Transverse colon (tissue), 3 donors: ENCODE measurements at regions not wholly inside any gene's neighbourhood (a gene's known extent, or its start where the extent isn't known, plus 50 kb on each side); places are given as distances from the start of the nearest gene placed in this dataset.

ENCODE experiments used
- EP300 ChIP-seq: sonication (generic); formaldehyde crosslinking; IDR thresholded peaks from one replicate; pipeline ENCODE4 v1.6.1; 2017; ENCODE audit warnings: antibody characterized with exemption, low read depth
- POLR2A ChIP-seq: fragments of 450-650 bp; IDR thresholded peaks from one replicate; pipeline ENCODE4 v1.6.1; 2016; ENCODE audit warnings: antibody characterized with exemption, mild to moderate bottlenecking, moderate library complexity
- TF ChIP-seq, protein P1 (sequence below), 5 experiments: fragments of 200-600 bp in 3 of 5; fragments of 450-650 bp in 2 of 5; sonication (generic) in 3 of 5; IDR thresholded peaks; 1 replicate in 2 of 5; 2 replicates in 3 of 5; pipeline ENCODE4 v1.5.1; 2016 to 2017; ENCODE audit warnings: antibody characterized with exemption in 5 of 5, inconsistent platforms in 3 of 5, mild to moderate bottlenecking in 2 of 5, moderate library complexity in 1 of 5

DNA sequence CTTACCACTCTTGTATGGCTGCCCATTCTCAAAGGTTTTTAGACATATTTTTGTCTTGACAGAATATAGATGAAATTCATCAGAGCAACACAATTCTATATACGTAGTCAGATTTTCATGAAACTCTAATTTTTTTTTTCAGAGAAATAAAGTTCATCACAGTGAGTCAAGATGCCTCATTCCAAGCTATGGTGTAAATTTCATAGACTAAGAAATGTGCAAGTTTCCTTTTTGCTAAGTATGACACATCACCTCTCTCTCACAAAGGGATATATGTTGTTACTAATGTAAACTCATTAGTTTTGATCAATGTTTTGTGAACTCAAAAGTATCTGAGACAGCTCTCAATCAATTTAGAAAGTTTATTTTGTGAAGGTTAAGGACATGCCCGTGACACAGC lies 60.4 kb upstream of the ATXN3L start:
- TF ChIP-seq, protein P1, sequence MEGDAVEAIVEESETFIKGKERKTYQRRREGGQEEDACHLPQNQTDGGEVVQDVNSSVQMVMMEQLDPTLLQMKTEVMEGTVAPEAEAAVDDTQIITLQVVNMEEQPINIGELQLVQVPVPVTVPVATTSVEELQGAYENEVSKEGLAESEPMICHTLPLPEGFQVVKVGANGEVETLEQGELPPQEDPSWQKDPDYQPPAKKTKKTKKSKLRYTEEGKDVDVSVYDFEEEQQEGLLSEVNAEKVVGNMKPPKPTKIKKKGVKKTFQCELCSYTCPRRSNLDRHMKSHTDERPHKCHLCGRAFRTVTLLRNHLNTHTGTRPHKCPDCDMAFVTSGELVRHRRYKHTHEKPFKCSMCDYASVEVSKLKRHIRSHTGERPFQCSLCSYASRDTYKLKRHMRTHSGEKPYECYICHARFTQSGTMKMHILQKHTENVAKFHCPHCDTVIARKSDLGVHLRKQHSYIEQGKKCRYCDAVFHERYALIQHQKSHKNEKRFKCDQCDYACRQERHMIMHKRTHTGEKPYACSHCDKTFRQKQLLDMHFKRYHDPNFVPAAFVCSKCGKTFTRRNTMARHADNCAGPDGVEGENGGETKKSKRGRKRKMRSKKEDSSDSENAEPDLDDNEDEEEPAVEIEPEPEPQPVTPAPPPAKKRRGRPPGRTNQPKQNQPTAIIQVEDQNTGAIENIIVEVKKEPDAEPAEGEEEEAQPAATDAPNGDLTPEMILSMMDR (IDR thresholded peaks at IDR 0.05): no peak
- TF ChIP-seq POLR2A (no peak), EP300 (no peak)
